ENCODE measurements at regions not wholly inside any gene's neighbourhood (a gene's known extent, or its start where the extent isn't known, plus 50 kb on each side); places are given as distances from the start of the nearest gene placed in this dataset.

- TF ChIP-seq CTCF (tag by site-specific recombination; IDR thresholded peaks at IDR 0.05), result no peak
- TF ChIP-seq SETDB1 (IDR thresholded peaks at IDR 0.05; ENCODE audit: insufficient read length, low read length), result no peak
- TF ChIP-seq ZNF311 (tag by site-specific recombination; IDR thresholded peaks at IDR 0.05; ENCODE audit: borderline replicate concordance), result no peak
- no peak for TF ChIP-seq IKZF3 (tag by site-specific recombination; IDR thresholded peaks at IDR 0.05)
- no peak for TF ChIP-seq ZNF777 (tag by site-specific recombination; IDR thresholded peaks at IDR 0.05; ENCODE audit: borderline replicate concordance)
These were observed 130.4 kb downstream of the IRS1 start for GRCh38 chr2:226669249-226669648.
